ENCODE measurements at regions not wholly inside any gene's neighbourhood (a gene's known extent, or its start where the extent isn't known, plus 50 kb on each side); places are given as distances from the start of the nearest gene placed in this dataset.

- no peak for DNase-seq (ENCODE audit: low read depth)
- TF ChIP-seq CTCF (IDR thresholded peaks at IDR 0.05; ENCODE audit: insufficient read depth, low read depth, low read length) = no peak
- no peak overlapping the region for H3K4me3 ChIP-seq (ENCODE audit: low read depth, low read length)
Observed at GRCh38 chr16:85984947-85985451, 86.0 kb downstream of the IRF8 start.

- peak; percentile 5 for DNase-seq (ENCODE audit: low read depth)
- TF ChIP-seq CTCF (IDR thresholded peaks at IDR 0.05; ENCODE audit: insufficient read depth, low read depth, low read length) = peak; percentile 31
- peak overlapping the region; percentile 27 for H3K4me3 ChIP-seq (ENCODE audit: low read depth, low read length)
Observed at GRCh38 chr16:85986931-85987749, 88.2 kb downstream of the IRF8 start.

GRCh38 chr16:85987750-85988078 is 88.8 kb downstream of the IRF8 start:
- DNase-seq (ENCODE audit: low read depth) = no peak
- H3K4me3 ChIP-seq (ENCODE audit: low read depth, low read length) = no peak overlapping the region
- no peak for TF ChIP-seq CTCF (IDR thresholded peaks at IDR 0.05; ENCODE audit: insufficient read depth, low read depth, low read length)

GRCh38 chr16:85988306-85988705 is 89.3 kb downstream of the IRF8 start:
- H3K4me3 ChIP-seq (ENCODE audit: low read depth, low read length) = no peak overlapping the region
- no peak for DNase-seq (ENCODE audit: low read depth)
- TF ChIP-seq CTCF (IDR thresholded peaks at IDR 0.05; ENCODE audit: insufficient read depth, low read depth, low read length) = no peak

GRCh38 chr16:85988723-85989313 is 89.9 kb downstream of the IRF8 start:
- no peak for TF ChIP-seq CTCF (IDR thresholded peaks at IDR 0.05; ENCODE audit: insufficient read depth, low read depth, low read length)
- no peak for DNase-seq (ENCODE audit: low read depth)
- H3K4me3 ChIP-seq (ENCODE audit: low read depth, low read length) = no peak overlapping the region

- H3K4me3 ChIP-seq (ENCODE audit: low read depth, low read length) = no peak overlapping the region
- no peak for TF ChIP-seq CTCF (IDR thresholded peaks at IDR 0.05; ENCODE audit: insufficient read depth, low read depth, low read length)
- DNase-seq (ENCODE audit: low read depth) = no peak
Observed at GRCh38 chr16:85989376-85989775, 90.4 kb downstream of the IRF8 start.

All from fibroblast of villous mesenchyme (primary cell).